ENCODE measurements at regions not wholly inside any gene's neighbourhood (a gene's known extent, or its start where the extent isn't known, plus 50 kb on each side); places are given as distances from the start of the nearest gene placed in this dataset.

DNA sequence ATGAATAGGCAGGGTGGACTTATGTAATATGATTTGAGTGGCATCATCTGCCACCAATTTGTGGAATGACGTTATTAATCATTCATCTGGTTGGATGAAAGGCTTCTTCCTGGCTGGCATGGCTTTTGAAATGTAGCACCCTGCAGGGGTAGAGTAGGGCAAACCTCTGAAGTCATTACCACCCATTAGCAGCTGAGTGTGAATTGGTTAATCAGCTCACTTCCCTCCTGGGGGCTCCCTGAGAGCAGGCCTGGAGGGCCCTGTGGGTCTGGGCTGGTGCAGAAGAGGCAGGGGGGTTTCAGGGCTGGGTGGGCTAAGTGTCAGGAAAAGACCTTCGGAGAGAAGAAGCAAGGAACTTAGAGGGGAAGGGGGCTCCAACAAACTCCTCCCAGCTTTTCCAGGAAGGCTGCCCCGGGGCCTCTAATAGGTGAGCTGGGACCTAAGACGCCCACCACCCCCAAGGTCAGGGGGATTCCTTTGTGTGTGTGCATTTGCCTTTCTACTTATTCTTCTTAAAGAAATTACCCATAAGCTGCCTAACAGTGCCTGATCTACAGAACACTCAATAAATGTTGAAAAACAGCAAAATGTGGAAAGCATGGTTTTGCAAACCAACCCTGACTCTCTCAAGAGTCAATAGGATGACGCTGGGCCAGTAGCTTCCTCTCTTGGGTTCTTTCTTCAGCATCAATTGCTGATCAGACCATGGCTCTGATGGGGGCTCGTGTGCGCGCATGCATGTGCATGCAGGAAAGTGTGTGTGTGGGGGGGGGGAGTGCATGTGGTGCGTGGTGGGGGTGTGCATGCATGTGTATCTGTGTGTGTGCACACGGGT lies 49.7 kb upstream of the ZNF516 start:
- TF ChIP-seq, protein P1, sequence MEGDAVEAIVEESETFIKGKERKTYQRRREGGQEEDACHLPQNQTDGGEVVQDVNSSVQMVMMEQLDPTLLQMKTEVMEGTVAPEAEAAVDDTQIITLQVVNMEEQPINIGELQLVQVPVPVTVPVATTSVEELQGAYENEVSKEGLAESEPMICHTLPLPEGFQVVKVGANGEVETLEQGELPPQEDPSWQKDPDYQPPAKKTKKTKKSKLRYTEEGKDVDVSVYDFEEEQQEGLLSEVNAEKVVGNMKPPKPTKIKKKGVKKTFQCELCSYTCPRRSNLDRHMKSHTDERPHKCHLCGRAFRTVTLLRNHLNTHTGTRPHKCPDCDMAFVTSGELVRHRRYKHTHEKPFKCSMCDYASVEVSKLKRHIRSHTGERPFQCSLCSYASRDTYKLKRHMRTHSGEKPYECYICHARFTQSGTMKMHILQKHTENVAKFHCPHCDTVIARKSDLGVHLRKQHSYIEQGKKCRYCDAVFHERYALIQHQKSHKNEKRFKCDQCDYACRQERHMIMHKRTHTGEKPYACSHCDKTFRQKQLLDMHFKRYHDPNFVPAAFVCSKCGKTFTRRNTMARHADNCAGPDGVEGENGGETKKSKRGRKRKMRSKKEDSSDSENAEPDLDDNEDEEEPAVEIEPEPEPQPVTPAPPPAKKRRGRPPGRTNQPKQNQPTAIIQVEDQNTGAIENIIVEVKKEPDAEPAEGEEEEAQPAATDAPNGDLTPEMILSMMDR (IDR thresholded peaks at IDR 0.05) = no peak
- no peak for TF ChIP-seq ZFX (IDR thresholded peaks at IDR 0.05; ENCODE audit: borderline replicate concordance)
